GM23338 (cell line): ENCODE measurements at regions not wholly inside any gene's neighbourhood (a gene's known extent, or its start where the extent isn't known, plus 50 kb on each side); places are given as distances from the start of the nearest gene placed in this dataset.

Experiments used
- ATAC-seq: fragments of 200-7000 bp; cut with Tn5 transposase; 3 replicates; pipeline ENCODE4 v1.9.1; 2020
- DNase-seq: peaks from one replicate; pipeline ENCODE4 v3.0.0-alpha.2; 2015; ENCODE audit warnings: low spot score
- H2AFZ ChIP-seq: fragments of 200-600 bp; sonication (generic); 2 replicates; pipeline ENCODE4 v1.8.0; 2016; ENCODE audit warnings: antibody characterized with exemption, mild to moderate bottlenecking, moderate library complexity
- H3F3A ChIP-seq: fragments of 200-600 bp; sonication (generic); replicated peaks from 2 replicates; pipeline ENCODE4 v1.8.0; 2017; ENCODE audit warnings: antibody characterized with exemption, mixed run types, low read depth
- H3K27ac ChIP-seq: fragments of 200-600 bp; sonication (generic); 2 replicates; pipeline ENCODE4 v1.6.1; 2016; ENCODE audit warnings: low read depth
- H3K27me3 ChIP-seq: fragments of 200-600 bp; sonication (generic); 2 replicates; pipeline ENCODE4 v1.8.0; 2016; ENCODE audit warnings: mild to moderate bottlenecking, mixed run types, moderate library complexity; ENCODE audit not compliant: insufficient read depth
- H3K36me3 ChIP-seq: fragments of 200-600 bp; sonication (generic); 2 replicates; pipeline ENCODE4 v1.8.0; 2016; ENCODE audit warnings: mild to moderate bottlenecking; ENCODE audit not compliant: insufficient read depth
- H3K4me1 ChIP-seq: fragments of 200-600 bp; sonication (generic); 2 replicates; pipeline ENCODE4 v1.8.0; 2016; ENCODE audit warnings: mild to moderate bottlenecking, moderate library complexity; ENCODE audit not compliant: insufficient read depth
- H3K4me2 ChIP-seq: fragments of 200-600 bp; sonication (generic); 2 replicates; pipeline ENCODE4 v1.7.1; 2017; ENCODE audit warnings: mixed run types
- H3K4me3 ChIP-seq: fragments of 200-600 bp; sonication (generic); 2 replicates; pipeline ENCODE4 v1.6.1; 2016; ENCODE audit warnings: mixed run types
- H3K79me2 ChIP-seq: fragments of 200-600 bp; sonication (generic); replicated peaks from 2 replicates; pipeline ENCODE4 v1.8.0; 2017; ENCODE audit warnings: mild to moderate bottlenecking; ENCODE audit not compliant: insufficient read depth
- H3K9me2 ChIP-seq: fragments of 200-600 bp; sonication (generic); 2 replicates; pipeline ENCODE4 v1.8.0; 2017; ENCODE audit not compliant: insufficient read depth
- H4K20me1 ChIP-seq: fragments of 200-600 bp; sonication (generic); replicated peaks from 2 replicates; pipeline ENCODE4 v1.8.0; 2017; ENCODE audit warnings: mild to moderate bottlenecking; ENCODE audit not compliant: insufficient read depth
- H3K27ac Mint-ChIP-seq: 2 replicates; pipeline ENCODE4 v1.8.0; 2020; ENCODE audit warnings: inconsistent platforms, mild to moderate bottlenecking, moderate library complexity, mixed read lengths
- H3K27me3 Mint-ChIP-seq: 3 replicates; pipeline ENCODE4 v1.8.0; 2022; ENCODE audit warnings: low read depth, mild to moderate bottlenecking, moderate library complexity, mixed read lengths, inconsistent platforms; ENCODE audit not compliant: insufficient read depth, poor library complexity
- H3K36me3 Mint-ChIP-seq: 3 replicates; pipeline ENCODE4 v1.8.0; 2021; ENCODE audit warnings: low read depth, mild to moderate bottlenecking, inconsistent platforms, moderate library complexity, mixed read lengths
- H3K4me1 Mint-ChIP-seq: 3 replicates; pipeline ENCODE4 v1.8.0; 2020; ENCODE audit warnings: mild to moderate bottlenecking, inconsistent platforms, mixed read lengths
- H3K4me3 Mint-ChIP-seq: 3 replicates; pipeline ENCODE4 v1.8.0; 2021; ENCODE audit warnings: moderate library complexity, mild to moderate bottlenecking, inconsistent platforms, mixed read lengths
- H3K9me3 Mint-ChIP-seq: 3 replicates; pipeline ENCODE4 v1.8.0; 2020; ENCODE audit warnings: moderate library complexity, mild to moderate bottlenecking, inconsistent platforms, mixed read lengths
- CREB1 ChIP-seq: fragments of 250-450 bp; sonication (Bioruptor Pico); IDR thresholded peaks from 2 replicates; pipeline ENCODE4 v1.5.0; 2020; ENCODE audit warnings: low read depth, mild to moderate bottlenecking, moderate library complexity
- CTCF ChIP-seq, 2 experiments: fragments of 200-600 bp in 1 of 2; sonication (generic) in 1 of 2; conservative IDR thresholded peaks; 2 replicates each; pipeline versions ENCODE4 v1.5.1 to v1.6.1; 2016 to 2017; ENCODE audit warnings: antibody characterized with exemption in 2 of 2, low read depth in 2 of 2, mild to moderate bottlenecking in 2 of 2, moderate library complexity in 1 of 2
- ETS1 ChIP-seq: IDR thresholded peaks from 2 replicates; pipeline ENCODE4 v1.6.1; 2016; ENCODE audit warnings: antibody characterized with exemption
- EZH2 ChIP-seq: fragments of 200-600 bp; sonication (generic); IDR thresholded peaks from one replicate; pipeline ENCODE4 v1.8.0; 2017; ENCODE audit warnings: antibody characterized with exemption, mild to moderate bottlenecking, low read depth; ENCODE audit not compliant: unreplicated experiment
- EZH2phosphoT487 ChIP-seq: fragments of 200-600 bp; sonication (generic); IDR thresholded peaks from one replicate; pipeline ENCODE4 v1.8.1; 2018; ENCODE audit warnings: antibody characterized with exemption; ENCODE audit not compliant: unreplicated experiment
- JUNB ChIP-seq: IDR thresholded peaks from one replicate; pipeline ENCODE4 v1.6.1; 2016; ENCODE audit warnings: antibody characterized with exemption; ENCODE audit not compliant: unreplicated experiment
- NANOG ChIP-seq: IDR thresholded peaks from 2 replicates; pipeline ENCODE4 v1.6.1; 2016; ENCODE audit warnings: antibody characterized with exemption, borderline replicate concordance
- POLR2AphosphoS5 ChIP-seq: IDR thresholded peaks from 2 replicates; pipeline ENCODE4 v1.6.1; 2016; ENCODE audit warnings: antibody characterized with exemption, low read depth
- REST ChIP-seq: IDR thresholded peaks from one replicate; pipeline ENCODE4 v1.6.1; 2018; ENCODE audit warnings: antibody characterized with exemption; ENCODE audit not compliant: unreplicated experiment
- STAT1 ChIP-seq: IDR thresholded peaks from one replicate; pipeline ENCODE4 v1.6.1; 2016; ENCODE audit warnings: antibody characterized with exemption; ENCODE audit not compliant: unreplicated experiment
- ZNF114 ChIP-seq: fragments of 250-450 bp; sonication (Bioruptor Pico); IDR thresholded peaks from 2 replicates; pipeline ENCODE4 v1.5.0; 2020; ENCODE audit warnings: mild to moderate bottlenecking, moderate library complexity
- ZNF331 ChIP-seq: fragments of 250-450 bp; sonication (Bioruptor Pico); IDR thresholded peaks from 2 replicates; pipeline ENCODE4 v1.5.0; 2020; ENCODE audit warnings: low read depth, mild to moderate bottlenecking, moderate library complexity
- ZNF462 ChIP-seq: fragments of 250-450 bp; sonication (Bioruptor Pico); IDR thresholded peaks from 2 replicates; pipeline ENCODE4 v1.5.0; 2020; ENCODE audit warnings: mild to moderate bottlenecking, moderate library complexity

- Histone ChIP-seq H3K4me2 (no peak overlapping the region), H3K27ac (no peak overlapping the region), H2AFZ (no peak overlapping the region), H3K9me2 (peaks cover 6% of the 10 kb centered on the region; the same call in 1 of the 2 replicates), H3K79me2 (no peaks in the 10 kb centered on the region), H3K27me3 (no peaks in the 10 kb centered on the region), H3K4me3 (no peak overlapping the region), H4K20me1 (no peaks in the 10 kb centered on the region), H3K4me1 (no peaks in the 10 kb centered on the region), H3K36me3 (no peaks in the 10 kb centered on the region), H3F3A (no peaks in the 10 kb centered on the region)
- H3K36me3 Mint-ChIP-seq, result no peaks in the 10 kb centered on the region
- no peak for DNase-seq
- no peaks in the 10 kb centered on the region for H3K27me3 Mint-ChIP-seq
- TF ChIP-seq POLR2AphosphoS5 (no peak), ZNF462 (CRISPR knock-in tag) (no peak), CREB1 (CRISPR knock-in tag) (no peak), EZH2phosphoT487 (no peak), REST (no peak), STAT1 (no peak), JUNB (no peak), EZH2 (no peak), CTCF (conservative IDR thresholded peaks at IDR 0.05; ENCODE audit: low read depth in 2 of 2) (no peak), ETS1 (no peak), NANOG (no peak), ZNF331 (CRISPR knock-in tag) (no peak), ZNF114 (CRISPR knock-in tag) (no peak)
- H3K4me1 Mint-ChIP-seq, result no peaks in the 10 kb centered on the region
- ATAC-seq, result no peak
- H3K27ac Mint-ChIP-seq, result no peak overlapping the region
- H3K9me3 Mint-ChIP-seq, result 0 out of 3 replicates have a peak, but pooled peaks cover under 1% of the 10 kb centered on the region
- H3K4me3 Mint-ChIP-seq, result no peak overlapping the region
Measured at GRCh38 chr7:109335951-109336350, 766.3 kb downstream of the DNAJB9 start.
